ENCODE measurements at regions not wholly inside any gene's neighbourhood (a gene's known extent, or its start where the extent isn't known, plus 50 kb on each side); places are given as distances from the start of the nearest gene placed in this dataset.

- DNase-seq, result no peak
These were observed 130.0 kb upstream of the BMP5 start for GRCh38 chr6:56005426-56005825.

GRCh38 chr6:56004426-56004825, 129.0 kb upstream of the BMP5 start:
- DNase-seq, result no peak

GRCh38 chr6:56003616-56004015, 128.2 kb upstream of the BMP5 start:
- DNase-seq, result no peak

DNA sequence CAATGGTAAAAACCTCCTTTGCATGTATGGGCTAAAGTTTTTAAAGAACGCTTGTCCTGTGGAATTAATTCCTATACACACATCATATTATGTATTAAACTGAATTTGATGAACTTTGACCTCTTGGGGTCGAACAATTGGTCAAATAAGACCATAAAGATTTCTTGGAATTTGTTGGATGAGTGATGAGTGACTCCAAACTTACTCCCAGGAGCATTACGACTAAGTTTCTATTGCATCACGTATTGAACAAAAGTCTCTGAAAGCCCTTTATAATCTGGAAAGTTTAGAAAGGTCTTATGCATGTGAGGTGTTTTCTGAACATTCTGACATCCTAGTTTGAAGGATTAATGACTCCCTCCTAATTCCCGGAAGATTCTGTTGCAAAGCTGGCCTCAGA, 126.9 kb upstream of the BMP5 start:
- DNase-seq, result no peak

DNA sequence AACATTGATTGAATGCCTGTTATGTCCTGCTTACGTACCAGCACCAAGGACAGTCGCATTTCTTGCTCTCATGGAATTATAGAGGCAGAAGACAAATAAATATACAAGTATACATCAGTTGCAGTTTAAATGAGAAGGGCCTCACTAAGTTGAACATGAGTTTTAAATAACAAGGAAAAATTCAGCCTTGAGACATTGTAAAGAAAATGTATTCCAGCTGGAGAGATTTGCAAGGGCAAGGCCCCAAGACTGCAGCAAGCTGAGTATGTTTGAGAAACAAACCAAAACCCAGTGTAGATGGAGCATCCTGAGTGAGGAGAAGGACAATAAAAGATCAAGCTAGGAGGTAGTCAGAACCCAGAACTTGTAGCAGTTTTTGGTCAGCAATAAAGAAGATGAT, 123.2 kb upstream of the BMP5 start:
- no peak for DNase-seq

DNA sequence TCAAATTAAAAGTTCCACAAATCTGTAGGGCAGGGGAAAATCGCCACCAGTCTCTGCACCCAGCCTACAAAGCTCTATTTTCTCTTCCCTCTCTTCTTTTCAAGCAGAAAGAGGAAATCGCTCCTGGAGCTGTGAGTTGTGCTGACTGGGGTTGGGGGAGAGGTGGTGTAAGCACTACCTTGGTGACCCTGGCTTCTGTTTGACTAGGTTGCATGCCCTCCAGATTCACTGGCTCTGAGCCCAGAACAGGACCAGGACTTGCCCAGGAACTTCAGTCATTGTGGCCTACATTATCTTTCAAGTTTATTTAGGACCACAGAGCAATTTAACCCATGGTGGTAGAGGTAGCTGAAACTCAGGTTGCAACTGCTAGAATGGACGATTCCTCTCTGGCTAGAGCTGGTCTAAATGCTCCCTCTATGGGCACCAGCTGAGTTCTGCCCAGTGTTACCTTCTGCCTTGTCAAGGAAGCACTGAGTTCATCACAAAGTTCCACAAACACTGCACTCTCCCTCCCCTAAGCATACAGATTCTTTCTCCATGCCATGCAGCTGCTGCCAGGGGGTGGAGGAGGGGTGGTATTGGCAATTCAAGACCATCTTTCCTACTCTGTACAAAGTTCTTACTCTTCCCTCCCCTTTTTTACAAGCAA, 122.0 kb upstream of the BMP5 start:
- no peak for DNase-seq

DNA sequence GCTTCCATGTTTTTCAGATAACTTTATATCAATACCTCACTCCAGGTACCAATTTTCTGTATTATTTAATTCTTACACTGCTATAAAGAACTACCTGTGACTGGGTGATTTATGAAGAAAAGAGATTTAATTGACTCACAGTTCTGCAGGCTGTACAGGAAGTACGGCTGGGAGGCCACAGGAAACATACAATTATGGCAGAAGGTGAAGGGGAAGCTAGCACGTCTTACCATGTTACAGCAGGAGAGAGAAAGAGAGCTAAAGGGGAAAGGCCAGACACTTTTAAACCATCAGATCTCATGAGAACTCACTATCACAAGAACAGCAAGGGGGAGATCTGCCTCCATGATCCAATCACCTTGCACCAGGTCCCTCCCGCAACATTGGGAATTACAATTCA, 119.1 kb upstream of the BMP5 start:
- no peak for DNase-seq

DNA sequence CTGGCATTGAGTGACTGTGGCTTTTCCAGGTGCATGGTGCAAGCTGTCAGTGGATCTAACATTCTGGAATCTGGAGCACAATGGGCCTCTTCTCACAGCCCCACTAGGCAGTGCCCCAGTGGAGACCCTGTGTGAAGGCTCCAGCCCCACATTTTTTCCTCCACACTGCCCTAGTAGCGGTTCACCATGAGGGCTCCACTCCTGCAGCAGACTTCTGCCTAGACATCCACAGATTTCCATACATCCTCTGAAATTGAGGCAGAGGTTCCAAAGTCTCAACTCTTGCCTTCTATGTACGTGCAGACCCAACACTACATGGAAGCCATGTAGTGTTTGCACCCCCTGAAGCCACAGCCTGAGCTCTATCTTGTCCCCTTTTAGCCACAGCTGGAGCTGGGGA, 118.0 kb upstream of the BMP5 start:
- DNase-seq, result no peak

DNA sequence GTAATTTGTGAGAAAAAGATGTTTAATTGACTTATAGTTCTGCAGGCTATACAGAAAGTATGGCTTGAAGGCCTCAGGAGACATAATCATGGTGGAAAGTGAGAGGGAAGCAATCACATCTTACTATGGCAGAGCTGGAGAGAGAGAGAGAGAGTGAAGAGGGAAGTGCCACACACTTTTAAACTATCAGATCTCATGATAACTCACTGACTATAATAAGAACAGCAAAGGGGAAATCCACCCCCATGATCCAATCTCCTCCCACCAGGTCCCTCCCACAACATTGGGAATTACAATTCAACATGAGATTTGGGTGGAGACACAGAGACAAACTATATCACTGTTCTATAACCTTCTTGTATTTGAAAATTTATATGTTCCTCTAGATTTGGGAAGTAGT, 117.2 kb upstream of the BMP5 start:
- DNase-seq, result no peak

DNA sequence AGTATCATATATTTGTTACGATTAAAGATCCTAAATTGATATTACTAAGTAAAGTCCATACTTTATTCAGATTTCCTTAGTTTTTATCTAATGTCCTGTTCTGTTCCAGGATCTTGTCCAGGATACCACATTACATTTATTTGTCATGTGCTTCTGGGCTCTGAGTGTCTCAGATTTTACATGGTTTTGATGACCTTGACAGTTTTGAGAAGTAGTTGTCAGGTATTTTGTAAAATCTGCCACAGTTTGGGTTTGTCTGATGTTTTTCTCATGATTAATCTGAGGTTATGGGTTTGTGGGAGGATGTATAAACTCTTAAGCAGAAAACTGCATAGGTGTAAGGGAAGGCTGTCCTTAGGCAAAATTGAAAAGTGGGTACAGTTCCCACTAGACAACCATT, 109.9 kb upstream of the BMP5 start:
- DNase-seq, result no peak

- no peak for DNase-seq
These were observed 108.5 kb upstream of the BMP5 start for GRCh38 chr6:55983861-55984260.

DNA sequence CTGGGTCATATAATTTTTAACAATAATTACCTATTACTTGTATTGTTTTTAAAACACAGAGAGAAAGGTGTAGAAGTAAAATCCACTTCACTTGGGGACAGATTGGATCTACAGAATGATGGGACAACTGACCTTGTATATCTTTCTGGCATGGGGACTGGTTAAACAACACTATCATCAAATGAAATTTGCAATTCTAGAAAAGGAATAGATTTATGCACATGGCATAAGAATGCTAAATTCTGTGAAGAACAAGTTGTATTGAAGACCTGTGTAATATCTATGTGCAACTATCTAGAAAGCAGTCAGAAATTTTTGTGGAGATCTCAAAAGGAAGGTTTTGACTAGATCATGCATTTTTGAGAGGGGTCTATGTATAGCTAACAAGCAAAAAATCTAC, 106.3 kb upstream of the BMP5 start:
- DNase-seq, result no peak

- peak; percentile 33 to 77 (median 65) for DNase-seq
These were observed 105.3 kb upstream of the BMP5 start for GRCh38 chr6:55980627-55981211.

GRCh38 chr6:55979526-55979925, 104.1 kb upstream of the BMP5 start:
- DNase-seq, result no peak

DNA sequence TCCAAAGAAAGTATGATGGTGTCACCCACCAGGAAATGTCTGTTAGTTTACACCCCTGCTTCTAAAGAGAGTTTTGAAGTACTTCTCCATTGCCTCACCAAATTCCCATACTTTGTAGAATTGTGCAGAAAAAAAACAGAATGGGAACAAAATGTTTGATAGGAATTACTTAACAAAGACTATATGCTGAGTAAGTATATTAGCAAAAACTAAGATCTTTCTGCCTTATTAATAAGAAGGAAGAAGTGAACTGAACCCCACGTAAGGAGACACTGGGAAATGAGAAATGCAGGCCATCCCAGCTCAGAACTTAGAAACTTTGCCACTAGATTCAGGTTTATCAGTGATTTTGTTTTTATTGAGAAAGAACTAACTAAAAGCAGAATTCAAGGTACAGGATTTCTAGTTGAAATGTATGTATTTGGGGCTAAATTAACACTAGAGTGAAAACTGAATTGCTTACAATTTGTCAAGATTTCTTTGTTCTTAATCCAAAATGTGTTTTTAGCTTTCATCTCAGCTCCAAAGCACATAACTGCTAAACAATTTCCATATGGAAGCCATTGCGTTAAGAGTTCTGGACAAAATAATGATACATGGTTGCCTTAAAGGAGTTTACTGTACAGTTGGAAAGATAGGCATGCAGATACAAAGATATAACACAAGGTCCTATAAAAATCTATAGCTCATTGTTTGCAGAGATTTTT, 102.7 kb upstream of the BMP5 start:
- no peak for DNase-seq

GRCh38 chr6:55974688-55975087, 99.3 kb upstream of the BMP5 start:
- DNase-seq, result no peak

GRCh38 chr6:55972091-55972490, 96.7 kb upstream of the BMP5 start:
- DNase-seq, result no peak

- DNase-seq, result no peak
These were observed 94.1 kb upstream of the BMP5 start for GRCh38 chr6:55969526-55969925.

- no peak for DNase-seq
These were observed 93.5 kb upstream of the BMP5 start for GRCh38 chr6:55968926-55969325.

DNA sequence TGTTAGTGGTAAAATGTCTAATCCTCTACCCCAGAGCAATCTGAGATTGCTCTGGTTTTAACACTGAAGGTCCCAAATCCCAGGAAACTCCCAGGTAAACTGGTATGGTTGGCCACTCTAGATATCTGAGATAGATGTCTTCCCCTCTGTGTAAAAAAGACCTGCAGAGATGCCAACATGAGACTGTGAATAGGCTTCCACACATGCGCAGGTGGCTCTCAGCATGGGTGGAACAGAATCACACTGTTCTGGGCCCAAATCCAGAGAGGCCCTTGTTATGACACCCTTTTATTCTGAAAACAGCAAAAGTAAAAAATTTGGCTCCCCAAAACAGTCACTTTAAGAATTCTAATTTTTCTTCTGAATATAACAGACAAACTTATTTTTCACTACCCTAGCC, 88.7 kb upstream of the BMP5 start:
- DNase-seq, result no peak

DNA sequence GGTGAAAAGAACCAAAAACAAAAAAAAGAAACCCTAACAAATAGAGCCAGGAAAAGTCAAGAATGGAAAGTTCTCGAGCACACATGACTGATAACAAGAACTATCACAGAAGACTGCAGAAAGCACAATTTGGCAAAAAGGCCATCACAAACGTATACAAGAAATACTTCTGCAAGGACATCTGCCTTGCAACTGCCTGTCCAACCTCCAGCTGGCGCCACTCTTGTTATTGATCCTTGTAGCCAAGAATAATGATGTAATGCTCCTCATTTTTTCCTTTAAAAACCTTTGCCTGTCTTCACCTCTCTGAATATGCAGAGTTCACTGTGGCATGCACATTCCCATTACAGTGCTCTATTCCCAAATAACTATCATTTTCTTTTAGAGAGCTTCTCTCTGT, 87.9 kb upstream of the BMP5 start:
- no peak for DNase-seq

GRCh38 chr6:55960344-55960743, 85.0 kb upstream of the BMP5 start:
- DNase-seq, result no peak

DNA sequence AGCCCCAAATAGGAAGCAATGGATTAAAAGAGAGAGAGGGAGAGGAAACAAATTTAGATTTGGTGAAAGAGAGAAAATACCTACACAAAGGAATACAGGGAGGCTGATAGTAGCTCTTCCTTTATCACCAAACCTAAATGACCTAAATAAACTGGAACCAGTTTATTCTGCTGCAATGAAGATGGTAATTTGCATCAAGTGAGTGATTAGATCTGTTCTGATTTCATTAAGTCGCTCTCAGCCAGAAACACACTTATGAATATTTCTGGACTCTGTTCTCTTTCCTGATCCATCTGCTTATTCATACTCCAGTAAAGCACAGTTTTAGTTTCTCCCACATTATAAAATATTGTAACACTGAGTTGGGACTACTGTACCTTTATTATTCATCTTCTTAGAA, 83.4 kb upstream of the BMP5 start:
- no peak for DNase-seq

DNA sequence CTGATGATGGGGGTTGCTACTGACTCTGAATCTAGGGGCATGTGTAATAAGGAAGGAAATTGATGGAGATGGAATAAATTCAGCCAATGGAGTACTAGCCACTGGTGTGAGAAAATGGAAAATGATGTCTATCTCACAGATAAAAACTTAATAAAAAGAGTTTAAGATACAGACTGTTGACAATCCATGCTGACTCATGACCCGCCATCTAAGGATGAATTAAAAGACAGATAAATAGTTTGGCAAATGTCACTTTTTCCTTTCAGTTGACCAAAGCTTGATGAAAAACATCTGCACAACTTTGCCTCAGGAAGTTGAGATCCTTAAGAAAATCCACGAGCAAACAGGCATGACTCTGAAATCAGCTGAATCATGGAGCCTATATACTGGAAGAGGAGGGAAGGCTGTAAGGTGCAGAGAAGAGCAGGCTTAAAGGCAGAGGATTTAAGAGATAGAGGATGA, 82.6 kb upstream of the BMP5 start:
- DNase-seq, result no peak

DNA sequence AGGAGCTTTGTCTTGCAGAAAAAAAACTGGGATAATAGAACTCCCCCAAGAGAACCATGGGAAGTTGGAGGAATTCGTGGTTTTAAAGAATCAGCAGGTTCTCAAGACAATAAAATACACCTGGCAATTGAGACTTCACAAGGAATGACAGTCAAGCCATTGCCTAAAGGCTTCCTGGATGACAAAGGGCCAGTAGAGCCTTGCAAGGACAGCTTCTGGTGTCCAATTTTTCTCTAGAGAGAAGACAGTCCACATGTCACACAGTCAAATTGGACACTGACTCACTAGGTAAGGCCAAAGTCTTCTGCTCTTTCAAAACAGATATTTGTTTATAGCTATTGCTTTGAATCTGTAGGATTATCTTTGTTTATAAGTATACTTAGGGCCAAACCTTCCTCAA, 80.3 kb upstream of the BMP5 start:
- no peak for DNase-seq
